SK-N-SH treated with all-trans-retinoic acid at 6 μM for 48 hours (cell line): ENCODE measurements at regions not wholly inside any gene's neighbourhood (a gene's known extent, or its start where the extent isn't known, plus 50 kb on each side); places are given as distances from the start of the nearest gene placed in this dataset.

Experiments used
- ATAC-seq: fragments of 200-7000 bp; cut with Tn5 transposase; 3 replicates; pipeline ENCODE4 v1.9.1; 2020; ENCODE audit warnings: mild to moderate bottlenecking, moderate library complexity
- ARNTL ChIP-seq: fragments of 450-650 bp; formaldehyde crosslinking; IDR thresholded peaks from 2 replicates; pipeline ENCODE4 v1.5.0; 2020; ENCODE audit warnings: low read depth, mild to moderate bottlenecking, moderate library complexity, borderline replicate concordance
- BACH2 ChIP-seq: fragments of 250-450 bp; sonication (Bioruptor Pico); IDR thresholded peaks from 2 replicates; pipeline ENCODE4 v1.9.0; 2021; ENCODE audit warnings: mild to moderate bottlenecking, borderline replicate concordance
- CSDC2 ChIP-seq: fragments of 250-450 bp; sonication (Bioruptor Pico); IDR thresholded peaks from 2 replicates; pipeline ENCODE4 v1.5.0; 2020; ENCODE audit warnings: mild to moderate bottlenecking, moderate library complexity
- ESRRG ChIP-seq: fragments of 250-450 bp; sonication (Bioruptor Pico); IDR thresholded peaks from 2 replicates; pipeline ENCODE4 v1.6.1; 2021; ENCODE audit warnings: mild to moderate bottlenecking
- GLIS3 ChIP-seq: fragments of 250-450 bp; sonication (Bioruptor Pico); IDR thresholded peaks from 2 replicates; pipeline ENCODE4 v1.5.0; 2020; ENCODE audit warnings: mild to moderate bottlenecking, moderate library complexity
- OSR1 ChIP-seq: fragments of 250-450 bp; sonication (Bioruptor Pico); IDR thresholded peaks from 2 replicates; pipeline ENCODE4 v1.8.0; 2022; ENCODE audit warnings: moderate library complexity, mild to moderate bottlenecking, inconsistent platforms
- PPARA ChIP-seq: fragments of 250-450 bp; sonication (Bioruptor Pico); IDR thresholded peaks from 2 replicates; pipeline ENCODE4 v1.5.0; 2020; ENCODE audit warnings: mild to moderate bottlenecking, borderline replicate concordance
- RARB ChIP-seq: fragments of 250-450 bp; sonication (Bioruptor Pico); IDR thresholded peaks from 2 replicates; pipeline ENCODE4 v1.8.0; 2021; ENCODE audit warnings: mild to moderate bottlenecking, moderate library complexity
- SNAI2 ChIP-seq: fragments of 250-450 bp; sonication (Bioruptor Pico); IDR thresholded peaks from 2 replicates; pipeline ENCODE4 v1.5.0; 2020; ENCODE audit warnings: mild to moderate bottlenecking, moderate library complexity
- TCF4 ChIP-seq: fragments of 250-450 bp; sonication (Bioruptor Pico); IDR thresholded peaks from 2 replicates; pipeline ENCODE4 v1.8.0; 2021; ENCODE audit warnings: mild to moderate bottlenecking, moderate library complexity, borderline replicate concordance
- TOX ChIP-seq: fragments of 250-450 bp; sonication (Bioruptor Pico); IDR thresholded peaks from 2 replicates; pipeline ENCODE4 v1.8.0; 2021; ENCODE audit warnings: mild to moderate bottlenecking, moderate library complexity, borderline replicate concordance
- ZC3H10 ChIP-seq: fragments of 250-450 bp; sonication (Bioruptor Pico); IDR thresholded peaks from 2 replicates; pipeline ENCODE4 v1.5.1; 2021; ENCODE audit warnings: mild to moderate bottlenecking, moderate library complexity
- ZFP3 ChIP-seq: fragments of 250-450 bp; sonication (Bioruptor Pico); IDR thresholded peaks from 2 replicates; pipeline ENCODE4 v1.5.0; 2020; ENCODE audit warnings: mild to moderate bottlenecking, moderate library complexity
- ZFP30 ChIP-seq: fragments of 450-650 bp; formaldehyde crosslinking; IDR thresholded peaks from 2 replicates; pipeline ENCODE4 v1.5.0; 2022; ENCODE audit warnings: mild to moderate bottlenecking, moderate library complexity
- ZNF565 ChIP-seq: fragments of 450-650 bp; formaldehyde crosslinking; conservative IDR thresholded peaks from 2 replicates; pipeline ENCODE4 v1.5.0; 2020; ENCODE audit warnings: low read depth, mild to moderate bottlenecking, moderate library complexity
- ZNF70 ChIP-seq: fragments of 450-650 bp; formaldehyde crosslinking; IDR thresholded peaks from 2 replicates; pipeline ENCODE4 v1.5.0; 2020; ENCODE audit warnings: mild to moderate bottlenecking, moderate library complexity
- ZNF8 ChIP-seq: fragments of 450-650 bp; formaldehyde crosslinking; IDR thresholded peaks from 2 replicates; pipeline ENCODE4 v1.5.0; 2020; ENCODE audit warnings: mild to moderate bottlenecking, moderate library complexity
- TF ChIP-seq, protein P1 (sequence below): fragments of 250-450 bp; sonication (Bioruptor Pico); IDR thresholded peaks from 2 replicates; pipeline ENCODE4 v1.8.0; 2020; ENCODE audit warnings: mild to moderate bottlenecking, moderate library complexity, borderline replicate concordance
- TF ChIP-seq, protein P2 (sequence below): fragments of 250-450 bp; sonication (Bioruptor Pico); IDR thresholded peaks from 2 replicates; pipeline ENCODE4 v1.5.0; 2020; ENCODE audit warnings: mild to moderate bottlenecking, moderate library complexity
- TF ChIP-seq, protein P3 (sequence below): fragments of 250-450 bp; sonication (Bioruptor Pico); IDR thresholded peaks from 2 replicates; pipeline ENCODE4 v1.5.1; 2020; ENCODE audit warnings: low read depth, mild to moderate bottlenecking, moderate library complexity
- TF ChIP-seq, protein P4 (sequence below): fragments of 250-450 bp; sonication (Bioruptor Pico); IDR thresholded peaks from 2 replicates; pipeline ENCODE4 v1.8.0; 2021; ENCODE audit warnings: low read depth, mild to moderate bottlenecking, moderate library complexity, borderline replicate concordance

DNA sequence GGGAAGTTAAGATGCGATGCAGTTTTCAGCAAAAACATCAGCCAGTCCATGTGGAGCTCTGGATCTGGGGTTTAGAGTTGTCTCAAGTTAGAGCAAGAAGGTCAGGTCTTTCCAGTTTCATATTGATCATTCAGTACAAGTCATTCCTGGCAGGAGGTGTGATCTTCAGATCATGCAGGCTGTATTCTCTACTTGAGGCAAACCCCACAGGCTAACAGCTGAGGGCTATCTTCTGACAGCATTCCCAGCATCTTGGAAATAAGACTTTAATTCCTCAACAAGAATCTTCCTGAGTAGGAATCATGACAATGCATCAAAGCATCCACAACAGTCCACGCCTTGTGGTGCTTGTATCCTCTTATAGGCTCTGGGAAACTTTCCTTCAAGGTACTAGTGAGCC lies 94.9 kb upstream of the ZNF438 start (continued):
- TF ChIP-seq CSDC2 (CRISPR knock-in tag) (no peak), ZC3H10 (CRISPR knock-in tag) (no peak)
- TF ChIP-seq, all 23 proteins: peak for 0

DNA sequence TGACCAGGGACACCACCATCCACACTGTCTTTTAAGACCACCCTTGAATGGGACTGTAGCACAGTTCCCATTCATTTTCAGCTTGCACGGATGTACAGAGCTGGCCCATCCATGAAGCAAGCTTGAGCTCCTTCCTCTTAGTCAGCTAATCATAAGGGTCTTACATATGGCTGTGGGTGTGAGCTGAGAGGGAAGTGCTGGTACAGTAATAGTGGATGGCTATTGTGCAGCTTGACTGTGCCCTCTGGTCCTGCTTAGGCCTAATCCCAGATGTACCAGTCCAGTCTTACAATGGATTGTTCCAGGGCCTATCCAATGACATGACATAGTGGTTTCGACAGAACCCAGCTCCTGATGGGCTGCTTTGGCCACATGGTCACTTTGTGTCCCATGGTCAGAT lies 96.9 kb upstream of the ZNF438 start:
- TF ChIP-seq ESRRG (CRISPR knock-in tag) (no peak), ZFP30 (CRISPR knock-in tag) (no peak), TOX (CRISPR knock-in tag) (no peak), CSDC2 (CRISPR knock-in tag) (no peak), OSR1 (CRISPR knock-in tag) (no peak), SNAI2 (CRISPR knock-in tag) (no peak), ZC3H10 (CRISPR knock-in tag) (no peak), BACH2 (no peak), GLIS3 (CRISPR knock-in tag) (no peak), RARB (CRISPR knock-in tag) (no peak), ZNF565 (CRISPR knock-in tag) (no peak), ZFP3 (CRISPR knock-in tag) (no peak)
- TF ChIP-seq, protein P1, sequence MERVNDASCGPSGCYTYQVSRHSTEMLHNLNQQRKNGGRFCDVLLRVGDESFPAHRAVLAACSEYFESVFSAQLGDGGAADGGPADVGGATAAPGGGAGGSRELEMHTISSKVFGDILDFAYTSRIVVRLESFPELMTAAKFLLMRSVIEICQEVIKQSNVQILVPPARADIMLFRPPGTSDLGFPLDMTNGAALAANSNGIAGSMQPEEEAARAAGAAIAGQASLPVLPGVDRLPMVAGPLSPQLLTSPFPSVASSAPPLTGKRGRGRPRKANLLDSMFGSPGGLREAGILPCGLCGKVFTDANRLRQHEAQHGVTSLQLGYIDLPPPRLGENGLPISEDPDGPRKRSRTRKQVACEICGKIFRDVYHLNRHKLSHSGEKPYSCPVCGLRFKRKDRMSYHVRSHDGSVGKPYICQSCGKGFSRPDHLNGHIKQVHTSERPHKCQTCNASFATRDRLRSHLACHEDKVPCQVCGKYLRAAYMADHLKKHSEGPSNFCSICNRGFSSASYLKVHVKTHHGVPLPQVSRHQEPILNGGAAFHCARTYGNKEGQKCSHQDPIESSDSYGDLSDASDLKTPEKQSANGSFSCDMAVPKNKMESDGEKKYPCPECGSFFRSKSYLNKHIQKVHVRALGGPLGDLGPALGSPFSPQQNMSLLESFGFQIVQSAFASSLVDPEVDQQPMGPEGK (CRISPR knock-in tag) = no peak
- TF ChIP-seq, protein P2, sequence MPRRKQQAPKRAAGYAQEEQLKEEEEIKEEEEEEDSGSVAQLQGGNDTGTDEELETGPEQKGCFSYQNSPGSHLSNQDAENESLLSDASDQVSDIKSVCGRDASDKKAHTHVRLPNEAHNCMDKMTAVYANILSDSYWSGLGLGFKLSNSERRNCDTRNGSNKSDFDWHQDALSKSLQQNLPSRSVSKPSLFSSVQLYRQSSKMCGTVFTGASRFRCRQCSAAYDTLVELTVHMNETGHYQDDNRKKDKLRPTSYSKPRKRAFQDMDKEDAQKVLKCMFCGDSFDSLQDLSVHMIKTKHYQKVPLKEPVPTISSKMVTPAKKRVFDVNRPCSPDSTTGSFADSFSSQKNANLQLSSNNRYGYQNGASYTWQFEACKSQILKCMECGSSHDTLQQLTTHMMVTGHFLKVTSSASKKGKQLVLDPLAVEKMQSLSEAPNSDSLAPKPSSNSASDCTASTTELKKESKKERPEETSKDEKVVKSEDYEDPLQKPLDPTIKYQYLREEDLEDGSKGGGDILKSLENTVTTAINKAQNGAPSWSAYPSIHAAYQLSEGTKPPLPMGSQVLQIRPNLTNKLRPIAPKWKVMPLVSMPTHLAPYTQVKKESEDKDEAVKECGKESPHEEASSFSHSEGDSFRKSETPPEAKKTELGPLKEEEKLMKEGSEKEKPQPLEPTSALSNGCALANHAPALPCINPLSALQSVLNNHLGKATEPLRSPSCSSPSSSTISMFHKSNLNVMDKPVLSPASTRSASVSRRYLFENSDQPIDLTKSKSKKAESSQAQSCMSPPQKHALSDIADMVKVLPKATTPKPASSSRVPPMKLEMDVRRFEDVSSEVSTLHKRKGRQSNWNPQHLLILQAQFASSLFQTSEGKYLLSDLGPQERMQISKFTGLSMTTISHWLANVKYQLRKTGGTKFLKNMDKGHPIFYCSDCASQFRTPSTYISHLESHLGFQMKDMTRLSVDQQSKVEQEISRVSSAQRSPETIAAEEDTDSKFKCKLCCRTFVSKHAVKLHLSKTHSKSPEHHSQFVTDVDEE (CRISPR knock-in tag) = no peak
- TF ChIP-seq, protein P3, sequence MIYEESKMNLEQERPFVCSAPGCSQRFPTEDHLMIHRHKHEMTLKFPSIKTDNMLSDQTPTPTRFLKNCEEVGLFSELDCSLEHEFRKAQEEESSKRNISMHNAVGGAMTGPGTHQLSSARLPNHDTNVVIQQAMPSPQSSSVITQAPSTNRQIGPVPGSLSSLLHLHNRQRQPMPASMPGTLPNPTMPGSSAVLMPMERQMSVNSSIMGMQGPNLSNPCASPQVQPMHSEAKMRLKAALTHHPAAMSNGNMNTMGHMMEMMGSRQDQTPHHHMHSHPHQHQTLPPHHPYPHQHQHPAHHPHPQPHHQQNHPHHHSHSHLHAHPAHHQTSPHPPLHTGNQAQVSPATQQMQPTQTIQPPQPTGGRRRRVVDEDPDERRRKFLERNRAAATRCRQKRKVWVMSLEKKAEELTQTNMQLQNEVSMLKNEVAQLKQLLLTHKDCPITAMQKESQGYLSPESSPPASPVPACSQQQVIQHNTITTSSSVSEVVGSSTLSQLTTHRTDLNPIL = no peak
- TF ChIP-seq, protein P4, sequence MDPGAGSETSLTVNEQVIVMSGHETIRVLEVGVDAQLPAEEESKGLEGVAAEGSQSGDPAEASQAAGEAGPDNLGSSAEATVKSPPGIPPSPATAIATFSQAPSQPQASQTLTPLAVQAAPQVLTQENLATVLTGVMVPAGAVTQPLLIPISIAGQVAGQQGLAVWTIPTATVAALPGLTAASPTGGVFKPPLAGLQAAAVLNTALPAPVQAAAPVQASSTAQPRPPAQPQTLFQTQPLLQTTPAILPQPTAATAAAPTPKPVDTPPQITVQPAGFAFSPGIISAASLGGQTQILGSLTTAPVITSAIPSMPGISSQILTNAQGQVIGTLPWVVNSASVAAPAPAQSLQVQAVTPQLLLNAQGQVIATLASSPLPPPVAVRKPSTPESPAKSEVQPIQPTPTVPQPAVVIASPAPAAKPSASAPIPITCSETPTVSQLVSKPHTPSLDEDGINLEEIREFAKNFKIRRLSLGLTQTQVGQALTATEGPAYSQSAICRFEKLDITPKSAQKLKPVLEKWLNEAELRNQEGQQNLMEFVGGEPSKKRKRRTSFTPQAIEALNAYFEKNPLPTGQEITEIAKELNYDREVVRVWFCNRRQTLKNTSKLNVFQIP = no peak
- no peak for ATAC-seq

DNA sequence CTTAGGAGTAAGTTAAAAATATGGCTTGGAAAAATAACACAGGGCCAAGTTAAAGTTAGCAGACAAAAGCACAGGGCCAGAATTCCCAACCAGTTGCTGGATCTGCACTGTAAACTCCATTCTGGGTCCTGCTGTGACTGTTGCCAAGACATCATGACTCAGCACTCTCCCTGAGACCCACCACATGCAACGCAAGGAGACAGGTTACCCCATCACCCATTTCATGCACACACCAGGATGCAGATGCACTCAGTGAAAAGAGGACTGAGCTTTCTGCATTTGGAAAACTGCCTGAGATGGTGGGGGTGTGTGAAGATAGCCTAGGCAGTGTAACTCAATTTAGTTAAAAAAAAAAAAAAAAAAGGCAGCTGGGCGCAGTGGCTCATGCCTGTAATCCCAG lies 97.6 kb upstream of the ZNF438 start:
- TF ChIP-seq TCF4 (CRISPR knock-in tag) (no peak), ZNF8 (no peak), ZFP30 (CRISPR knock-in tag) (no peak), ZFP3 (CRISPR knock-in tag) (no peak), RARB (CRISPR knock-in tag) (no peak), TOX (CRISPR knock-in tag) (no peak), OSR1 (CRISPR knock-in tag) (no peak), SNAI2 (CRISPR knock-in tag) (no peak), ZNF70 (CRISPR knock-in tag) (no peak), PPARA (CRISPR knock-in tag) (no peak), CSDC2 (CRISPR knock-in tag) (no peak), ESRRG (CRISPR knock-in tag) (no peak), ZNF565 (CRISPR knock-in tag) (no peak), ARNTL (CRISPR knock-in tag) (no peak)
- TF ChIP-seq, protein P2 (CRISPR knock-in tag) = no peak
- TF ChIP-seq, protein P4 = no peak
- TF ChIP-seq, protein P1 (CRISPR knock-in tag) = no peak

More for the DNA sequence above, 97.6 kb upstream of the ZNF438 start:
- peak; percentile 66 for ATAC-seq
